ENCODE measurements at regions not wholly inside any gene's neighbourhood (a gene's known extent, or its start where the extent isn't known, plus 50 kb on each side); places are given as distances from the start of the nearest gene placed in this dataset.

GRCh38 chr1:163875200-163875926 lies 553.6 kb downstream of the NUF2 start:
- no peaks in the 10 kb centered on the region for H3K36me3 ChIP-seq (replicated peaks; ENCODE audit: low read depth, low read length)
- H4K20me1 ChIP-seq (ENCODE audit: insufficient read depth, low read length): no peaks in the 10 kb centered on the region
- H3K4me3 ChIP-seq (ENCODE audit: low read length): no peak overlapping the region
- no peak overlapping the region for H3K9ac ChIP-seq (ENCODE audit: low read length)
- TF ChIP-seq EZH2phosphoT487 (IDR thresholded peaks at IDR 0.05; ENCODE audit: low read depth): no peak
- TF ChIP-seq CTCF (IDR thresholded peaks at IDR 0.05; ENCODE audit: low read depth, low read length): no peak
- no peaks in the 10 kb centered on the region for H3K4me1 ChIP-seq (ENCODE audit: low read length)
- no peak overlapping the region for H3K27ac ChIP-seq (ENCODE audit: low read length)
- no peak overlapping the region for H3K4me2 ChIP-seq (ENCODE audit: low read length)
- H3K27me3 ChIP-seq (ENCODE audit: low read depth, low read length): no peaks in the 10 kb centered on the region
- H3K9me3 ChIP-seq (ENCODE audit: insufficient read depth, low read length): no peaks in the 10 kb centered on the region
- H2AFZ ChIP-seq (ENCODE audit: low read depth, low read length): no peak overlapping the region
- H3K79me2 ChIP-seq (ENCODE audit: low read length): no peaks in the 10 kb centered on the region

DNA sequence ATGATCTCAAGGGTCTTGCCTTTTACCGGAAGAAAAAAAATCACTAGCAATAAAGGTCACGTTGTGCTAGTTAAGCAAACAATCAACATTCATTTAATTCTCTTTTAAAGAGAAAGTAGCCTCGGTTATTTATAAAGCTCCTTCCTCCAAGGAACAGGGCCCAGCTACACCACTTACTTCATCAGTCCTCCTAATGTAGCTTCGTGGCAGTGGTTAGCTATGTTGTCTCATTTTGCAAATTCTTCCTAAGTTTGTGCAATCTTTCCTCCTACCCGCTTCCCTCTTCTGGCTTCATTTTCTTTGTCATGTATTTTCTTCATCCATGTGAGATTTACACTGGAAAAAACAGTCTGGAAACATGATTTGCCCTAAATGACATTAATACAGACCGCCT lies 554.2 kb downstream of the NUF2 start:
- Histone ChIP-seq H3K9ac (ENCODE audit: low read length) (no peak overlapping the region), H4K20me1 (ENCODE audit: insufficient read depth, low read length) (no peaks in the 10 kb centered on the region), H3K27ac (ENCODE audit: low read length) (no peak overlapping the region), H3K79me2 (ENCODE audit: low read length) (no peaks in the 10 kb centered on the region), H3K36me3 (replicated peaks; ENCODE audit: low read depth, low read length) (no peaks in the 10 kb centered on the region), H3K4me1 (ENCODE audit: low read length) (no peaks in the 10 kb centered on the region), H3K4me3 (ENCODE audit: low read length) (no peak overlapping the region), H3K4me2 (ENCODE audit: low read length) (no peak overlapping the region), H3K9me3 (ENCODE audit: insufficient read depth, low read length) (no peaks in the 10 kb centered on the region), H2AFZ (ENCODE audit: low read depth, low read length) (no peak overlapping the region), H3K27me3 (ENCODE audit: low read depth, low read length) (no peaks in the 10 kb centered on the region)
- TF ChIP-seq EZH2phosphoT487 (IDR thresholded peaks at IDR 0.05; ENCODE audit: low read depth): no peak
- no peak for TF ChIP-seq CTCF (IDR thresholded peaks at IDR 0.05; ENCODE audit: low read depth, low read length)

- Histone ChIP-seq H3K4me3 (ENCODE audit: low read length) (no peak overlapping the region), H3K27me3 (ENCODE audit: low read depth, low read length) (no peaks in the 10 kb centered on the region), H3K27ac (ENCODE audit: low read length) (no peak overlapping the region), H3K9me3 (ENCODE audit: insufficient read depth, low read length) (no peaks in the 10 kb centered on the region), H3K36me3 (replicated peaks; ENCODE audit: low read depth, low read length) (no peaks in the 10 kb centered on the region), H4K20me1 (ENCODE audit: insufficient read depth, low read length) (no peaks in the 10 kb centered on the region), H3K4me1 (ENCODE audit: low read length) (no peaks in the 10 kb centered on the region), H3K79me2 (ENCODE audit: low read length) (no peaks in the 10 kb centered on the region), H3K9ac (ENCODE audit: low read length) (no peak overlapping the region), H3K4me2 (ENCODE audit: low read length) (no peak overlapping the region), H2AFZ (ENCODE audit: low read depth, low read length) (no peak overlapping the region)
- TF ChIP-seq EZH2phosphoT487 (IDR thresholded peaks at IDR 0.05; ENCODE audit: low read depth) (no peak), CTCF (IDR thresholded peaks at IDR 0.05; ENCODE audit: low read depth, low read length) (no peak)
Measured at GRCh38 chr1:163876546-163876945, 554.8 kb downstream of the NUF2 start.

DNA sequence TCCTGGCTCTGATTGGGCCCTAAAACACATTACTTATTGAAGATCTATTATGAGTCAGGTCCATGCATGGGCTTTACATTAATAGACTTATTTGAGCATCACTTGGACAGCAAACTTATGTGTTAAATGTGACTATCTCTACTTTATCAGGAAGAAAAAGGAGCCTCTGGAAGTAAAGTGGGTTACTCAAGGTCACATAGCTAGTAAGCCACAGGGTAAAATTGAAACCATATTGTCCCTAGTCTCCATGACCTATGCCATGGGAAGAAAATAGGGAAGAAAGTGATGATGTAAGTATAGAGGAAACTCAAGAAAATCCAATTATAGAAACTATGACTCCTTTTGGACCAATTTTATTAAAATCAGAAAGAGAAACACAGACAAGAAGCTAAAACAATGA lies 555.3 kb downstream of the NUF2 start:
- H3K9ac ChIP-seq (ENCODE audit: low read length): no peak overlapping the region
- no peak overlapping the region for H3K4me3 ChIP-seq (ENCODE audit: low read length)
- TF ChIP-seq EZH2phosphoT487 (IDR thresholded peaks at IDR 0.05; ENCODE audit: low read depth) (no peak), CTCF (IDR thresholded peaks at IDR 0.05; ENCODE audit: low read depth, low read length) (no peak)
- H3K4me2 ChIP-seq (ENCODE audit: low read length): no peak overlapping the region
- H3K4me1 ChIP-seq (ENCODE audit: low read length): no peaks in the 10 kb centered on the region
- no peak overlapping the region for H2AFZ ChIP-seq (ENCODE audit: low read depth, low read length)
- no peaks in the 10 kb centered on the region for H3K9me3 ChIP-seq (ENCODE audit: insufficient read depth, low read length)
- no peak overlapping the region for H3K27ac ChIP-seq (ENCODE audit: low read length)
- H3K79me2 ChIP-seq (ENCODE audit: low read length): no peaks in the 10 kb centered on the region
- H3K27me3 ChIP-seq (ENCODE audit: low read depth, low read length): no peaks in the 10 kb centered on the region
- no peaks in the 10 kb centered on the region for H4K20me1 ChIP-seq (ENCODE audit: insufficient read depth, low read length)
- no peaks in the 10 kb centered on the region for H3K36me3 ChIP-seq (replicated peaks; ENCODE audit: low read depth, low read length)
